Activated T-cell treated with anti-CD3 and anti-CD28 coated beads for 24 hours (primary cell): ENCODE measurements at regions not wholly inside any gene's neighbourhood (a gene's known extent, or its start where the extent isn't known, plus 50 kb on each side); places are given as distances from the start of the nearest gene placed in this dataset.
"Not testable (repeated sequence)": the region's sequence is repeated elsewhere in the genome, so short reads cannot be mapped to it uniquely, and the experiment has no call there.

Source experiments
- DNase-seq: peaks from one replicate; pipeline ENCODE4 v3.0.0-alpha.2; 2020; ENCODE audit warnings: low read depth

DNA sequence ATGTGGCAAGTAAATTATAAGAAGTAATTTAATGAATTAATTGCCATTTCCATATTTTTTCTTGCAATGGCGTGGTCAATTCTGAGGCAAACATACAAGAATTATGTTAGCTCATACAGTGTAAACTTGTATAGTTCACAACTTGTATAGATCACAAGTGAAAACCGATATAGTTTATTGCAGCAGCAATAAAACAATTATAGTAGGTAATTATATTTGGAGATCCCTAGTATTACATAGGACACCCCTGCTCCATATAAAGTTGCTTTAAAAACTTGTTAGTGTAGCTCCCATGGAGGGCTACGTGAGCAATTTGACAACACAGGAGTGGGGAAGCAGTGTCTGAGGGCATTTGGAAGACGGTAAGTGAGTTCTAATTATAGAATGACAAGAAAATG is 288.2 kb downstream of the SOCS6 start:
- no peak for DNase-seq

DNA sequence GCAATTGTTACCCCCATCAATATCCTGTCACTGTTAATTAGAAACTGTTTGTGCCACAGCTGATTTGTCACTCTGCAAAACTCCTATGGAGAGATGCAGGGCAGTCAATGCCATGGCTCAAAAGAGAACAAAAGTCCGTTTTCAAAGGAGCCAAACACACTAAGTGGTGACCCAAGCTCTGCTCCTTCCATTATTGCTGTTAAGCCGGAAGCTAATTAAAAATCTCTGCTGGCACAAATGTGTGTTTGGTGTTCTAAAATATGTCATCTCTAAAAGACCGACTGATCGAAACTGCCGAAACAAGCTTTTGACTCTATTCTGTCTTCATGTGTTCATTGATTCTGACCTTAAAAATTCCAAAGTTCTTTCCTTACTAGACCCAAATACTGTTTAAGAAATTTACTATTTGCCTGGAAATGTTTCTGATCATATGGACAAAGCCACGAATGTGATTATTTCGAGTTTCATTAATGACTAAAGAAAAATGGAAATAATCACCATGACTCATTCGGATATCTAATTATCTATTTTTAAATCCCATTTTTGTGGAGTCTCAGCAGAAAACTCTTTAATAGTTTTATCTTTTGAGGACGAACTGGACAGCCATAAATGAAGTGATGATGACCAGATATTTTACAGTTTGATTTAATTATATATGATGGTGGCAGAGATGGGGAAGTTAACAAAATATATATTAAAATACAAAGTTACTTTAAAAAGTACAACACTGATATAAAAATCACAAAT is 287.6 kb downstream of the SOCS6 start:
- no peak for DNase-seq

GRCh38 chr18:70574951-70575350 is 286.1 kb downstream of the SOCS6 start:
- not testable (repeated sequence) for DNase-seq

- not testable (repeated sequence) for DNase-seq
These were observed 280.8 kb downstream of the SOCS6 start for GRCh38 chr18:70569647-70570046.

- DNase-seq, result no peak
These were observed 270.6 kb downstream of the SOCS6 start for GRCh38 chr18:70559446-70559845.

GRCh38 chr18:70558371-70558770 is 269.5 kb downstream of the SOCS6 start:
- DNase-seq, result no peak

DNA sequence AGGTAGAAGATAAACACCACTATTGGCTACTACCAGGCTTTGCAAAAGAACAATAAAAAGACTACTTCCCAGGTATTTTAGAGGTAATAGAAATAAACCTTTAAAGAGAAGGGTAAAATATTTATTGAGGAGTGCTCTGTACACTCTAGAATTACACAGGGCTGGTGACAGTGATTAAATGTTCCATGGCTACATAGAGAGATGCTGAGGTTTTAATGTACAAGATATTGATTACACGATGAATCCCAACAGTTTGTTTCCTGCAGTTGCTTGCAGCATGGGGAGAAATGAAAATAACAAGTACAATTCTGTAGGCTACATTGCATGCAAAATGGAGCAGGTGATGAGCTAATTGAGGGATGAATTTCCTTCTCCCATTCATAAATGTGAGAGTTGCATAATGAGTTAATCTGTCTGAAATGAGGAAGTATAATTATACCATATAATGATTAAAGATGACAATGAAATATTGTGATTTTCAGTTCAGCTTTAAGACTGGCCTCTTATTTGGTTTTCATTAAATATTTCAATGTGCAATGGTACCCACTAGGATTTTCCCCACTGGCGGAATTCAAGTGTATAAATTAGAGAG is 266.1 kb downstream of the SOCS6 start:
- no peak for DNase-seq

- no peak for DNase-seq
These were observed 265.1 kb downstream of the SOCS6 start for GRCh38 chr18:70553936-70554260.

DNA sequence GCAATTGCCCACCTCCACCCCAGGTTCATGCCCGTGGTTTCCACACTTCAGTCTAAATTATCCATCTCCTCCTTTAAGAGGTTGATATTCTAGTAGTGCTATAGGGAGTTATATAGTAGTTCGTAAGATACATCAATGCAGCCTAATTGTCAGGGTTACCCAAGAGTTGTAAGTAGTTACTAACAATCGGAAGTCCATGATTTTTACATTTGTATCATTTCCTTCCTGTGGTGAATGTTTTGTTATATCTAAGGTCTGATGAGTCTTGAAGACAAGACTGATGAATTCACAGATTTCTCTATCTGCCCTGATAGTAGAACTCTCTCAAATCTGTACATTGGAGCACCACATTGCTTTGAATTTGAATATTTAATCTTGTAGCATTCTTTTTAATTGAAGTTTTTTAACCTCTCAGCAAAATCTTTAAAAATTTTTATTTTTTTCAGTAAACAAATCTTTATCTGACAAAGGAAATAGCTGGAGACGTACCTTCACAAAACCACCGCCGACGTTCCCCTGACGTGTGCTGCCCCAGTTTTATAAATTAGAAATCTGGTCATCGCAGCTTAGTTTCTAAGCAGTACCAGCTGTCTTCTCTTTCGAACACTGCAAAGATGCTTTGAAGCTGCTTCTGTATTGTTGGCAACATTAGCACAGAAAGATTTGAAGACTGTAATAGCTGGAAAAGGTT is 264.5 kb downstream of the SOCS6 start:
- no peak for DNase-seq

- DNase-seq, result no peak
These were observed 247.7 kb downstream of the SOCS6 start for GRCh38 chr18:70536370-70537062.

- no peak for DNase-seq
These were observed 246.2 kb downstream of the SOCS6 start for GRCh38 chr18:70535041-70535440.

DNA sequence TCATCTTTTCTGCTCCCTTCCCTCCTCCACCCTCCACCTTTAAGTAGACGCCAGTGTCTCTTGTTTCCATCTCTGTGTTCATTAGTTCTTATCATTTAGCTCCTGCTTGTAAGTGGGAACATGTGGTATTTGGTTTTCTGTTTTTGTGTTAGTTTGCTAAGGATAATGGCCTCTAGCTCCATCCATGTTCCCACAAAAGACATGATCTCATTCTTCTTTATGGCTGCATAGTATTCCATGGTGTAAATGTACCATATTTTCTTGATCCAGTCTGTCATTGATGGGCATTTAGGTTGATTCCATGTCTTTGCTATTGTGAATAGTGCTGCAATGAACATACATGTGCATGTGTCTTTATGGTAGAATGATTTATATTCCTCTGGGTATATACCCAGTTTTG is 236.5 kb downstream of the SOCS6 start:
- not testable (repeated sequence) for DNase-seq

GRCh38 chr18:70523792-70524182 is 234.9 kb downstream of the SOCS6 start:
- no peak for DNase-seq

DNA sequence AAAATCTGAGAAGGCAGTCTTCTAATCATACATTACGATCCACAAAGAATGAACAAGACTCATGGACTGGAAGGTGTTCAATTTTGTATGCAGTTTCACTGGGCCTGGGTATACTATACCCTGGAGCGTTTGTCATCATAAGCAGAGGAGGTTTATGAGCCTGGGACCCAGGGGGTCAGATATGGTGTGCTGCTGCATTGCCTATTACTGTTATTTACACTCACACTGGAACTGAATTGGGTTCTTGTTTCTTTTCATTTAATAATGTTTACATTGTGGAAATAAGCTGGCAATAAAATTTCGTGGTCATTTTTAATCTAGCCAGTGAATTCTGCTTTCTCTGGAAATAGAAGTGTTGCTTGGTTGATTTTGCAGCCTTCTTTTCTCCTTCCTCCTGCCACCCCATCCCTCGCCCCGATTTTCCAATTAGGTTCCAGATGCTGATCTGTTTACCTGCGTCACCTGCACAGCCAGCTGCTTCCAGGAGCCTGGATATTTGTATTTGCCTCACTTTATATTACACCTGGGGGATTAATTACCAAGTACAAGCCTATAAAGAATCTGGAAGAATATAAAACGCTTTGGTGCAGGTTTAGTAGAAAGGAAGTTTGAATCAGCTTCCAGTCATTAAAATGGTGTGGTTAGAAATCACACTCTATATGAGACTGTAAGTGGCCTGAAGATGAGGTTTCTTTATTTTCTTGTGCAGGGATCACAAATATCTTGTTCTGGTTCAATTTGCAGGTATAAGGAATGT is 234.4 kb downstream of the SOCS6 start:
- no peak for DNase-seq

GRCh38 chr18:70522183-70522680 is 233.4 kb downstream of the SOCS6 start:
- DNase-seq, result no peak

DNA sequence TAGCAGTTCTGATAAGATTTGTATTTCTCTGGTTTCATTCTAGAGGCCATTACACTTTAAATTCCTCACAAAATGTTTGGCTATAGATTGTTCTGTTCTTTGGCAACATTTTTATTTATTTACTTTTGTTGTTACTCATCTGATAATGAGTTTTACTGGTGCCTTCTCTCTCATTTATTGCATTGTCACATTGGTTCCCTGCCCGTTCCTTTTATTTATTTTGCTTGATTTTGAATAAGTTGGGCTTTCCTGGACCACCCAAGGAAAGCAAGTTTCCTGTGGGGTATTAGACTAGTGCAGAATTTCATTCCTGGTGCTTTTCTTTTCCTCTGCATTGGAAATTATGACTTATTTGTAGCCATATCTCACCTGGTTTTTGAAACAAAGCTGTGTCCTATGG is 232.0 kb downstream of the SOCS6 start:
- no peak for DNase-seq

- DNase-seq, result no peak
These were observed 224.8 kb downstream of the SOCS6 start for GRCh38 chr18:70513502-70514171.

DNA sequence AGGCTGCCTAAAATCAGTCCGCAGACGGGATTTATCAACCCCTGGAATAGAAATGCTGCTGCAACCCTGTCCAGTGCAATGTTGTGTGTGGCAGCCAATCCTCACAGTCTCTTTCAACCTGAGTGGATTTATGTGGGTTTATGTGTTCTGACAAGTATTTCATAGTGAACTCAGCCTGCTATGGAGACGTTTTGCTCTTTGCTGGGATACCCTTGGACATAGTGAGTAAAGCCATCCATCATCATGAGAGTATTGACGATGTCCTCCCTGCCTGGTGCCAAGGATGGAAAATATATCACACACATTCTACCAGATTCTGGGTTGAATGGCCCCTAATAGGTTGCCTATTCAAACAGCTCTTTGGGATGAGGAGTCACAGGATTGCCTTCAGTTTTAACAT is 219.1 kb downstream of the SOCS6 start:
- DNase-seq, result no peak

DNA sequence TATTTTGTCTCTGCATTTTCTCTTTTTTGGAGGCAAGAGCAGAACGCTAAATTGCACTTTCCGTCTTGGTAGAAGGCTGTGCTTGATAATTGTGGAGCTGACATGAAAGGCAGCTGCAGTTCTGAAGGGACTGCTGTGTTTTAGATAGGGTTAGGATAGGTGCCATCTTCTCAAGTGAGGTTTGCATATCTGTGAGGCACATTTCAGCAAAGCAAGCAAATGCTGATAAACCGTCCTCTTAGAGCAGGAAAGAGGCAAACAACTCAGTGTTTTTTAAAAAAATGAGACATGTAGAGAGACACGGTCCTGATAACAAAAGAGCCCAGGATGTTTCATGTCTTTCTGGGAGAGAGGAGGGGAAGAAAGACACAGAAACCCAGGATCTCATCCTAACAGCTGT is 217.7 kb downstream of the SOCS6 start:
- no peak for DNase-seq

GRCh38 chr18:70503060-70503459 is 214.2 kb downstream of the SOCS6 start:
- no peak for DNase-seq

GRCh38 chr18:70501358-70501757 is 212.5 kb downstream of the SOCS6 start:
- DNase-seq, result no peak
